ENCODE measurements at regions not wholly inside any gene's neighbourhood (a gene's known extent, or its start where the extent isn't known, plus 50 kb on each side); places are given as distances from the start of the nearest gene placed in this dataset.

DNA sequence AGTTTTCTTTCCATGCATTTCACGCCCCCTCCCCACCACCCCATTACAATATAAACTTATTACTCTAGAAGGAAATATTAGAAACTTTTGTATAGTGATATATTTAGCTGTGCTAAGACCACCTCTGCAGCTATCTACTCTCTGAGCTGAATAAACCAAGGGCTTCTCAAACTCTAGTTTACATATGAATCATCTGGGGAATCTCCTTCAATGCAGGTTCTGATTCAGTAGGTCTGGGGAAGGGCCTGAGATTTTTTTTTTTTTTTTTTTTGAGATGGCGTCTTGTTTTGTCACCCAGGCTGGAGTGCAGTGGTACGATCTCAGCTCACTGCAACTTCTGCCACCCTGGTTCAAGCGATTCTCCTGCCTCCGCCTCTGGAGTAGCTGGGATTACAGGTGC, 67.6 kb upstream of the PRKG1 start (continued):
- TF ChIP-seq, protein P1, sequence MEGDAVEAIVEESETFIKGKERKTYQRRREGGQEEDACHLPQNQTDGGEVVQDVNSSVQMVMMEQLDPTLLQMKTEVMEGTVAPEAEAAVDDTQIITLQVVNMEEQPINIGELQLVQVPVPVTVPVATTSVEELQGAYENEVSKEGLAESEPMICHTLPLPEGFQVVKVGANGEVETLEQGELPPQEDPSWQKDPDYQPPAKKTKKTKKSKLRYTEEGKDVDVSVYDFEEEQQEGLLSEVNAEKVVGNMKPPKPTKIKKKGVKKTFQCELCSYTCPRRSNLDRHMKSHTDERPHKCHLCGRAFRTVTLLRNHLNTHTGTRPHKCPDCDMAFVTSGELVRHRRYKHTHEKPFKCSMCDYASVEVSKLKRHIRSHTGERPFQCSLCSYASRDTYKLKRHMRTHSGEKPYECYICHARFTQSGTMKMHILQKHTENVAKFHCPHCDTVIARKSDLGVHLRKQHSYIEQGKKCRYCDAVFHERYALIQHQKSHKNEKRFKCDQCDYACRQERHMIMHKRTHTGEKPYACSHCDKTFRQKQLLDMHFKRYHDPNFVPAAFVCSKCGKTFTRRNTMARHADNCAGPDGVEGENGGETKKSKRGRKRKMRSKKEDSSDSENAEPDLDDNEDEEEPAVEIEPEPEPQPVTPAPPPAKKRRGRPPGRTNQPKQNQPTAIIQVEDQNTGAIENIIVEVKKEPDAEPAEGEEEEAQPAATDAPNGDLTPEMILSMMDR (IDR thresholded peaks at IDR 0.05; ENCODE audit: control extremely low read depth in 1 of 3, insufficient read depth in 1 of 3, low read depth in 1 of 3, low read length in 3 of 3): no peak

All from H1 (cell line).